RWPE1 (cell line): ENCODE measurements at regions not wholly inside any gene's neighbourhood (a gene's known extent, or its start where the extent isn't known, plus 50 kb on each side); places are given as distances from the start of the nearest gene placed in this dataset.
"Not testable (repeated sequence)": the region's sequence is repeated elsewhere in the genome, so short reads cannot be mapped to it uniquely, and the experiment has no call there.

ENCODE experiments used
- CTCF ChIA-PET: fragments of 350-600 bp; sonication (Branson Sonifier 250); formaldehyde crosslinking; extraction: SDS; loops from one replicate; lab custom pipeline; 2021; lab: Yijun Ruan, JAX
- POLR2A ChIA-PET: fragments of 400-600 bp; formaldehyde crosslinking; extraction: SDS; loops from one replicate; lab custom pipeline; 2020; ENCODE audit warnings: antibody characterized with exemption; ENCODE audit not compliant: low non-redundant PET; lab: Yijun Ruan, JAX
- DNase-seq: peaks from one replicate; pipeline ENCODE4 v3.0.0; 2012; ENCODE audit warnings: low spot score
- H3K27ac ChIP-seq: fragments of 450-650 bp; 2 replicates; pipeline ENCODE4 v1.5.1; 2017
- CTCF ChIP-seq: fragments of 450-650 bp; conservative IDR thresholded peaks from 2 replicates; pipeline ENCODE4 v1.5.1; 2017; ENCODE audit warnings: low read depth, mild to moderate bottlenecking

GRCh38 chr6:37758647-37759046 lies 60.9 kb upstream of the ZFAND3 start:
- POLR2A ChIA-PET: no interaction called here
- CTCF ChIA-PET: no interaction called here
- no peak for DNase-seq
- no peak overlapping the region for H3K27ac ChIP-seq
- no peak for TF ChIP-seq CTCF

GRCh38 chr6:37758234-37758633 lies 60.6 kb upstream of the MDGA1 start:
- DNase-seq: no peak
- ChIA-PET POLR2A (no interaction called here), CTCF (no interaction called here)

GRCh38 chr6:37757381-37757780 lies 59.7 kb upstream of the MDGA1 start:
- TF ChIP-seq CTCF: no peak
- no peak overlapping the region for H3K27ac ChIP-seq
- CTCF ChIA-PET: interaction anchor here (0.6 to 0.8 kb wide), 2 partner anchors 36 to 52 kb away, joined by 3 to 4 read pairs; no protein-coding TSS in a partner anchor
- no peak for DNase-seq
- POLR2A ChIA-PET: no interaction called here

More at GRCh38 chr6:37758234-37758633, 60.6 kb upstream of the MDGA1 start:
- no peak for TF ChIP-seq CTCF
- H3K27ac ChIP-seq: no peak overlapping the region

- no peak for DNase-seq
- no peak for TF ChIP-seq CTCF
- ChIA-PET POLR2A (no interaction called here), CTCF (interaction anchor here (0.5 to 0.6 kb wide), 2 partner anchors 62 to 415 kb away, joined by 3 to 4 read pairs; no protein-coding TSS in a partner anchor)
- no peak overlapping the region for H3K27ac ChIP-seq
Observed at GRCh38 chr6:37756135-37756534, 58.5 kb upstream of the MDGA1 start.

GRCh38 chr6:37752718-37753117 lies 55.0 kb upstream of the MDGA1 start:
- CTCF ChIA-PET: interaction anchor here (0.6 kb wide), 1 partner anchor 1581 kb away, joined by 3 read pairs; no protein-coding TSS in a partner anchor
- no peak for TF ChIP-seq CTCF
- POLR2A ChIA-PET: no interaction called here

GRCh38 chr6:37749367-37749766 lies 51.7 kb upstream of the MDGA1 start:
- H3K27ac ChIP-seq, POLR2A ChIA-PET, DNase-seq: not testable (repeated sequence)
- CTCF ChIA-PET: interaction anchor here (0.6 to 0.7 kb wide), 2 partner anchors 17 to 726 kb away, joined by 3 to 4 read pairs; no protein-coding TSS in a partner anchor

More at GRCh38 chr6:37752718-37753117, 55.0 kb upstream of the MDGA1 start:
- H3K27ac ChIP-seq: no peak overlapping the region
- DNase-seq: no peak

GRCh38 chr6:37748118-37748517 lies 50.4 kb upstream of the MDGA1 start:
- POLR2A ChIA-PET: no interaction called here
- no peak for TF ChIP-seq CTCF
- DNase-seq: no peak
- CTCF ChIA-PET: no interaction called here
- no peak overlapping the region for H3K27ac ChIP-seq
